Heart left ventricle (tissue), 13 donors: ENCODE measurements at regions not wholly inside any gene's neighbourhood (a gene's known extent, or its start where the extent isn't known, plus 50 kb on each side); places are given as distances from the start of the nearest gene placed in this dataset.

Source experiments
- CTCF ChIP-seq, 12 donors: fragments of 200-600 bp; sonication (generic) in 4 of 12; IDR thresholded peaks; one replicate each; pipeline versions ENCODE4 v1.5.0 to v1.8.0; 2018 to 2022; ENCODE audit warnings: antibody characterized with exemption in 12 of 12, mild to moderate bottlenecking in 5 of 12
- POLR2A ChIP-seq, 2 donors: fragments of 450-650 bp; IDR thresholded peaks; one replicate each; pipeline ENCODE4 v1.6.1; 2017; ENCODE audit warnings: antibody characterized with exemption in 2 of 2, mild to moderate bottlenecking in 2 of 2, moderate library complexity in 2 of 2
- donor health status: ischemic (EF 13 %, LVEDD 7.1; RV severe dilation, severe dysfunction).
- donor health status: DM: no; HTN: yes; CAD: no.
- donor health status: DM: no; HTN: no; CAD: no.
- donor health status: ischemic (EF 25% LVEDD 6.9; RV normal size, moderate dysfunction).
- donor health status: ischemic (EF 25% LVEDD 5.7; RV mildly dilated, moderate dysfunction).
- donor health status: ischemic (EF 35%, LVEDD 5.7; RV mildly dilated, moderate dysfunction).
- donor health status: nonischemic (EF 11% LVEDD 7.7; RV severe dilation, severe dysfunction).
- donor health status: DM: yes; HTN: yes; CAD: no.
- donor health status: PGD.
- donor health status: ischemic (EF 29% LVEDD 5.4; RV normal size, mild dysfunction).
- donor health status: nonischemic (EF 23%, LVEDD 6.1; RV moderate dilation, normal function).

GRCh38 chrY:15326673-15327072, 802.3 kb downstream of the NLGN4Y start:
- TF ChIP-seq POLR2A (IDR thresholded peaks at IDR 0.05) (no peak), CTCF (IDR thresholded peaks at IDR 0.05) (no peak)
